CD4-positive, alpha-beta T cell treated with Interferon gamma for 1 hour (primary cell): ENCODE measurements at regions not wholly inside any gene's neighbourhood (a gene's known extent, or its start where the extent isn't known, plus 50 kb on each side); places are given as distances from the start of the nearest gene placed in this dataset.

ENCODE experiments used
- DNase-seq: peaks from one replicate; pipeline ENCODE4 v3.0.0-alpha.2; 2020

GRCh38 chr2:220243571-220243970 is 616.1 kb downstream of the SLC4A3 start:
- no peak for DNase-seq

- no peak for DNase-seq
Observed at GRCh38 chr2:220246386-220246785, 619.0 kb downstream of the SLC4A3 start.

- no peak for DNase-seq
Observed at GRCh38 chr2:220247588-220248350, 620.3 kb downstream of the SLC4A3 start.

- DNase-seq: no peak
Observed at GRCh38 chr2:220259662-220260061, 632.2 kb downstream of the SLC4A3 start.

GRCh38 chr2:220263300-220263699 is 635.9 kb downstream of the SLC4A3 start:
- no peak for DNase-seq

- DNase-seq: no peak
Observed at GRCh38 chr2:220269367-220269766, 641.9 kb downstream of the SLC4A3 start.

GRCh38 chr2:220270481-220271070 is 643.1 kb downstream of the SLC4A3 start:
- DNase-seq: no peak

- no peak for DNase-seq
Observed at GRCh38 chr2:220272656-220273055, 645.2 kb downstream of the SLC4A3 start.

GRCh38 chr2:220273082-220273481 is 645.7 kb downstream of the SLC4A3 start:
- DNase-seq: no peak

- no peak for DNase-seq
Observed at GRCh38 chr2:220275454-220275853, 648.0 kb downstream of the SLC4A3 start.

GRCh38 chr2:220276741-220277444 is 649.5 kb downstream of the SLC4A3 start:
- DNase-seq: no peak

GRCh38 chr2:220277445-220277975 is 650.1 kb downstream of the SLC4A3 start:
- no peak for DNase-seq

- no peak for DNase-seq
Observed at GRCh38 chr2:220278022-220278421, 650.6 kb downstream of the SLC4A3 start.

GRCh38 chr2:220279372-220279771 is 651.9 kb downstream of the SLC4A3 start:
- DNase-seq: no peak

- DNase-seq: no peak
Observed at GRCh38 chr2:220279840-220280239, 652.4 kb downstream of the SLC4A3 start.

GRCh38 chr2:220280736-220281135 is 653.3 kb downstream of the SLC4A3 start:
- no peak for DNase-seq

GRCh38 chr2:220281771-220282170 is 654.3 kb downstream of the SLC4A3 start:
- DNase-seq: no peak

- DNase-seq: no peak
Observed at GRCh38 chr2:220282236-220282635, 654.8 kb downstream of the SLC4A3 start.

- no peak for DNase-seq
Observed at GRCh38 chr2:220293966-220294365, 666.5 kb downstream of the SLC4A3 start.

GRCh38 chr2:220296174-220296573 is 668.7 kb downstream of the SLC4A3 start:
- no peak for DNase-seq

- no peak for DNase-seq
Observed at GRCh38 chr2:220297093-220297492, 669.7 kb downstream of the SLC4A3 start.

GRCh38 chr2:220300806-220301205 is 673.4 kb downstream of the SLC4A3 start:
- DNase-seq: no peak

- no peak for DNase-seq
Observed at GRCh38 chr2:220302756-220303155, 675.3 kb downstream of the SLC4A3 start.

GRCh38 chr2:220309215-220309614 is 681.8 kb downstream of the SLC4A3 start:
- DNase-seq: no peak
